Stimulated activated CD8-positive, alpha-beta memory T cell treated with anti-CD3 and anti-CD28 coated beads, Interleukin-7, amount 100 ng/mL, for 4 hours (primary cell): ENCODE measurements at regions not wholly inside any gene's neighbourhood (a gene's known extent, or its start where the extent isn't known, plus 50 kb on each side); places are given as distances from the start of the nearest gene placed in this dataset.

Experiments
- DNase-seq, 2 donors: peaks; one replicate each; pipeline ENCODE4 v3.0.0-alpha.2; 2020; ENCODE audit warnings: low read depth in 2 of 2

DNA sequence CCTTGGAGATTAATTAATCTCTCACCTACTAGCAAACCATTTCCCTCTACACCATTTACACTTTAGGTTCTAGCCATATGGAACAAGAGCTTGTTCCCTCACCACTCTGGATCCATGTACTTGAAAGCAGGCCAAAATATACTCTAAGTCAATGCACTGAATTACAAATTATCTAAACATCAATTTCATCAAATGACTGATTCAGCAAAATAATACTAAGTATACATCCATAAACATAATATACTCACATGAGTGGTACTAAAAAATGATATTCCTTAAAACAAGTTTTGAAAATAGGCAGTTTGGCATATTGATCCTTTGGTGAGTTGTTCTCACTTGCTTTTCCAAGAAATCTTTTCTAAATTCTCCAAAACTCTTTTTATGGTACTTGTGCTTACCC is 459.7 kb upstream of the ZNF385D start:
- DNase-seq: no peak

GRCh38 chr3:22216601-22217000 is 465.6 kb upstream of the ZNF385D start:
- DNase-seq: no peak

DNA sequence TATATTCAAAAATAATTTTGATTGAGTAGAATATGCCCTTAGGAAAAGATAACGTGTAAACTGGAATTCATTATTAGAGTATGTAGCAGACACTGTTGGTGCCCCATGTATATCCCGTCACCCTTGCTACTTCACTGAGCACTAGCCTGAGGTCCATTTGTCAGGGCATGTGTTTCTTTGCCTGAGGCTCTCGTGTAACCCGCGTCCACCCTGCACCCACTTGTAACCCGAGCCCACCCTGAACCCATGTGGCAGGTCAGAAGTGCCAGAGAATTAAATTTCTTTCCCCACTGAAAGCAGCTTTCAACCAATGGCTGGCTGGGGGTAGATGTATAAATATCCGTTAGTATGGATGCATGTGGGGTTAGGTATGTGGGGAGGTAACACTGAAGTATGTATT is 474.2 kb upstream of the ZNF385D start:
- no peak for DNase-seq

DNA sequence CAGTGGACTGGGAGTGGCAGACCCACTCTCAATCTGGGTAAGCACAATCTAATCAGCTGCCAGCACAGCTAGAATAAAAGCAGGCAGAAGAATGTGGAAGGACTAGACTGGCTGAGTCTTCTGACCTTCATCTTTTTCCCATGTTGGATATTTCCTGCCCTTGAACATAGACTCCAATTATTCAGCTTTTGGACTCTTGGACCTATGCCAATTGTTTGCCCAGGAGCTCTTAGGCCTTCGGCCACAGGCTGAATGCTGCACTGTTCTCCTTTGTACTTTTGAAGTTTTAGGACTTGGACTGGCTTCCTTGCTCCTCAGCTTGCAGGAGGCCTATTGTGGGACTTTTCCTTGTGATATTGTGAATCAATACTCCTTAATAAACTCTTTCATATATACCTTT is 477.7 kb upstream of the ZNF385D start:
- DNase-seq: no peak

DNA sequence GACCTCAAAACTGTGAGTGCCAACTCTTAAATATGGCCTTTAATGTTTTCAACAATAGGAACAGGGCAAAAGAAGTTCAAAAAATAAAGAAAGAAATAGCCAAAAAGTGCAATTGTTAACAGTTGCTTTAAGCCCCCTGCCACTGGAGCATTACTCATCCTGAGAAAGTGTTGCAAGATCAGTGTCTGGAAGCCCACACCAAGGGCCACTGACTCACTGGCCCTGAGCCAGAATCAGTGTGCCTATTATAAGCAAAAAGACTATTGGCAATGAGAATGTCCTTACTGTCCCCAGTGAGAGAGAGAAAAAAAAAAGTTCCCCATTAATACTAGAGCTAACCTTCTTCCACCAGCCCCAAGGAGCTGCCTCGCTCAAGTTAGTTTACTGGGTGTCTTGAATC is 480.1 kb upstream of the ZNF385D start:
- DNase-seq: no peak

GRCh38 chr3:22236490-22237270 is 485.7 kb upstream of the ZNF385D start:
- DNase-seq: no peak

GRCh38 chr3:22239011-22239410 is 488.0 kb upstream of the ZNF385D start:
- DNase-seq: no peak

DNA sequence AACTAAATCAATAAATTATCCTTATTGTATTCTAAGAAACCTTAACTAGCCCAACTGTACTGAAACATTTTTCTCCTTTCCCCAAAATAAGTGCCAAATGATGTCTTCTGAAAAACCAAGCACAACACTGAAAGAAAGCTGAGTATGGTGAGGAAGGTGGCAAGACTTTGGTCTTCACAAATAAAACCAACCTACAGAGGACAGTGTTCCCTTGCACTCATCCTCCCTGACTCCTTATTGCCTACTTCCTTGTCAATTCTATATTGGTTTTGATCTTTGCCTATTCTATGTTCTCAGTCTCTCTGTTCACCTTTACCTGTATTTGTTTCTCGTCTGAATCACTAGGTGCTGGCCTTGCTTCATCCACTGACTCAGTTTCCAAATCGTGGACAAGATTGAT is 490.1 kb upstream of the ZNF385D start:
- no peak for DNase-seq

DNA sequence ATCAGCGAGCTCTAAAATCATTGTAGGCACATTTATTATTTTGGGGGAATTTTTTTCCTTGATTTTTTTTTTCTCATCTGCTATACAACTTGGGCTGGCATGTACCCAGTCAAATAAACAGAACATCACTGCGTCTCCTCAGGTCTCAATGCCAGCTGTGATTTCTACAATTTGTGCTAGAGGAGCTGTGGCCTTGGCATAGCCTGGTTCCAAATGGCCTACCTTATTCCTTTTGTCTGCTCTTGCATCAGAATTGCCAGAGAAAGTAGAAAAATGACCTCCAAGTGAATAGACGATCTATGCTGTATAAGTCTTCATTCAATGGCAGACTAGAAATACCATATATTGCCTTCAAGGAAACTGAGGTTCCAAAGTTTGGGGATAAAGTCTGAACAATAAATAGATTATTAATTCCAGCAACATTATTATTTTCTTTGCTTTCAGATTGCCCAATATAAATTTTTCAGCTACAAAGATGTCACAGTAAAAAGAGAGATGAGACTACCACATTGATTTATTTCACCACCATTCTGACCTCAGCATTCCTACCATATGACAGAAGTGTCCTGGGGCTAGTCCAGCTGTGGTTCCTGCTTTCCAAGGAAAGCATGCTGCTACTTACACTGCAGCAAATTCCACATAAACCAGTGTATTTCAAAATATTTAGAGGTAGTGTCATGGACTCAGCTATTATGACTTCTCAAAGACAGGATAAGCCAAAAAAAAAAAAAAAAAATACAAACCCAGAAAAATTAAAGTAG is 493.9 kb upstream of the ZNF385D start:
- DNase-seq: no peak

DNA sequence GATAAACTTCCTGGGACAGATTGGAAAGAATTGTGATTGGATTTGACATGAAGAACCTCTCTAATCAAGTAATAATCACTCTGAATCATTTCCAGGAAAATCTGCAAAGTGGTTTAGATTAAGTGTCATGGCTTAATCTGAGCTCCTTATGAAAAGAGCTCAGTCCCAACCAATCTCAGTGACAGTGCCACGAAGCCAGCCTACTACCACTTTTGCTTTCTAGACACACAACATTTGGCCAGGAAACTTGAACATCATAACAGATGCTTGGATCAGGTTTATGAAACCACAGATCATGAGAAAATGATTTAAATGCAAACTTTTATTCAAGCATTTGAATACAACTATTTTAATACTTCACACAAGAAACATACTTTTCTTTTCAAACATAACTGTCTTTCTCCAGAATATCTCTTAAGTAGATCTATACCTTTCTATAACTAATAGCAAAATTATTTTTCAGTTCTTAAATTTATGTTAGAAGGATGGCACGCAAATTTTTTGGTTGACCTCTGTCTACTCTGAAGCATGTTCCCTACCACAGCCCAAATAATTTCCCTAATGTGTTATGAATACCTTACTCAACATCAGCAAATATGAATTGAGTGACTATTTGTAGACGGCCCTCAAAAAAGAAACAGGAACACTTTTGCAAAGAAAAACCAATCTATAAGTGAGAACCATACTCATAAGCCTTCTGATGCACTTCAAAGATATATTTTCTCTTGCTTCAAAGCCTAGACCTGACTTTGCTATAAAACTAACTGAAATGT is 495.0 kb upstream of the ZNF385D start:
- DNase-seq: no peak

DNA sequence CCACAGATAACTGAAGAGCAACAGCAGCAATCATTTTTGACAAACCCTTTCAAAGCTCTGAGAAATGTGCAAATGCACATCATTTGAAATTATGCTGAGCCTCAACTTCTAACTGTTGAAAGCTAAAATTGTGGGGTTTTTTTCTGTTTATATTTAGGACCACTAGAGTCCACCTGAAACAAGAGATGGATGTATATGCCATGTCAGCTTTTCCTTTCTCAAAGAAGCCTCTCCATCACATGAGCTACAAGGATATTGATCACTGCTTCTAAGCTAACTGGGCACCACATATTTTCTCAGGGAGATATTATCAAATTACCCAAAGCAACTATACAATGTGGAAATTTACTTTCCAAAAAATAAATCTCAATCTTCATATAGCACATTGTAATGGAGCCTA is 498.6 kb upstream of the ZNF385D start:
- DNase-seq: no peak

DNA sequence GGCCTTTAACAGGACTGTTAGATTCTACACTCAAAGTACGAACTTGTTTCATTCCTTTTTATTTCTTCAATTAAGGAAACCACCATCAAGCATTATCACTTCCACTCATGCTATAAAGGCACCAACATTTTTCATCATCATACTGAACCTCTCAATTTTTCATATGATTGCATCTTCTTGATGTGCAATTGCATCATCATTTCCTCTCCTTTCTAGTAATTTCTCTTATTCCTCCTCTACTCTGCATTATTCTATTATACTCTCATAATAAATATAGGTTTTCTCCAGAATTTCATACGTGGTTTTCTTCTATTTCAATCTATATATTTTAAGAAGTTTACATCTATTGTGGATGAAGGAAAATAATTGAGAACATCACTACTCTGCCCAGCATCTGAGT is 506.2 kb upstream of the ZNF385D start:
- DNase-seq: no peak

DNA sequence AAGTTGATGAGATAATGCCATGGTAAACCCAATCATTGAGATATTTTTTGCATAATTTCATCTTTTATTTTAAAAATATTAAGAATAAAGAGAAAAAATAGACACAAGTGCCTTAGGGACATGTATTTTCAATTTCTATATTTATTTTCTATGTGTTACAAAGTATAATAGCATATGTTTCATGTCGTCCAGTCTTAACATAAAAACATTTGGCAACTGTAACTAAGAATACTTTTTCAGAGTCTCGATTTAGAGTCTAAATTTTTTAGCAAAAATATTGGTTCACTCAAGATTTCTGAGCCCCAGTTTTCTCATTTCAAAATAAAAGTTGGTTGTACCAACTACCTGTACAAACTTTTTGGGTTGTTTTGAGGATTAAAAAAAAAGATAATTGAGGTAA is 511.4 kb upstream of the ZNF385D start:
- no peak for DNase-seq

DNA sequence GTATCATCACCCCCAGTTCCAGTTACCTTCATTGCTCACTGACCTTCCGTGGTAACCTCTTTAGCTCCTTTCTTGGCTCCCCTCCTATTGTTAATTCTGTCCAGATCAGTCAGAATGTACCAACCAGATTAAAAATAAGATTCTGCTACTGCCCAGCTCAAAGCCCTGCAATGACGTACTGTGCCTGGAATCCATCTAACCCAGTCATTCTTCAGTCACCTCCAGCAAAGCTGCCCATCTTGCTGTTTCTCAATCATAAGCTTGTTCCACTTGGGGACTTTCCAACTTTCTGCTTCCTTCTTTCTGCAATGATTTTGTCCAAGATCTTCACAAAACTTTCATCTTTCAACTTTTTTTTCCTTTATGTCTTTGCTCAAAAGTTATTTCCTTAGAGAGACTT is 512.0 kb upstream of the ZNF385D start:
- no peak for DNase-seq

DNA sequence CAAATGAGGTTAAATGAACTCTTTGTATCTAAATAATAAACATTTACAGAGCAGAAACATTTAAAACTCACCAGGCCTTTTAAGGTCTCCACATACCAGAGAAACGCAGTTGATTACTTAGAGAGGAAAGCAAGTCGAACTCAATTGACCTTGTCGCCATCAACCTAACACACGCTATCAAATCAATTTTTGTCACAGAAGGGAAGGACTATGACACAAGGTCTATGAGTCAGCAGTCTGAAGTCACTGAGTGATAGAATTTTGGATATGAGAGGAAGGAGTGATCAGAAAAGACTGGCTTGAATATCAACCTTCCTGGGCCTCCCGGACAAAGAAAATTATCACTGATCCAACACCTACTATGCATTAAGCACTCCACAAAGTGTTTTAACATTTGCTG is 514.4 kb upstream of the ZNF385D start:
- DNase-seq: no peak

DNA sequence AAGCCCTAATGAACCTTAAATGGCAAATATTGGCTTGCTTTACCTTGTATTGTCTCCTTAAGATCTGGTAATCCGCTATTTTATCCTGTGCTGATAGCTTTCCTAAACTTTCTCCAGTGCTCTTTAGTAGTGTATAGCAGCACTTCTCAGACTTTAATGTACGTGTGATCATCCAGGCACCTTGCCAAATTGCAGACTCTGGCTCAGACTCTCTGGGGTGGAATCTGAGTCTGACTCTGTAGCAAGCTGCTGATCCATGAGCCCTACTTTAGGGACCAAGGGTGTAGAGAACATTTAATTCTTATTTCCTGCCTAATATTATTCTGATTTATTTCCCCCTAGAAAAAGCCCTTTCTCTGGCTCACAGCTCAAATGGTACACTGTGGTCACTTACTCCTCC is 518.8 kb upstream of the ZNF385D start:
- DNase-seq: no peak

- no peak for DNase-seq
Measured at GRCh38 chr3:22276351-22276750, 525.3 kb upstream of the ZNF385D start.

- no peak for DNase-seq
Measured at GRCh38 chr3:22284559-22284958, 533.5 kb upstream of the ZNF385D start.

DNA sequence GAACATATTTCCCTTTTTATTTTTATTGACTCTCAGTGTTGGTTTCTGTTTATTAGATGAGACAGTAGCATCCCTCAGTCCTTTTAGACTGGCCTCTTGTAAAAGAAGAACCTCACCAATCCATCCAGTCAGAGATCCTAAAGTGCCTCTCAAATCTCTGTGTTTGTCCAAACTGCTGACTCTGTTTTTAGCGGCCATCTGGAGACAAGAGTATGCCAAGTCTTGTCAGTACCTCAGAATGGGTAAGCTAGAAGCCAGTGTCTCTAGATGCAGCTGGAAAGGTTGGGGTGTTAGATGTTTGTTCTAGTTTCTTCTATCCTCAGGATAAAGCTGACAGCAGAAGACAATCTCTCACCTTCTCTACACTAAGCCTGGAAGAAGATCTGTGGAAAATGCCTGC is 537.7 kb upstream of the ZNF385D start:
- no peak for DNase-seq

DNA sequence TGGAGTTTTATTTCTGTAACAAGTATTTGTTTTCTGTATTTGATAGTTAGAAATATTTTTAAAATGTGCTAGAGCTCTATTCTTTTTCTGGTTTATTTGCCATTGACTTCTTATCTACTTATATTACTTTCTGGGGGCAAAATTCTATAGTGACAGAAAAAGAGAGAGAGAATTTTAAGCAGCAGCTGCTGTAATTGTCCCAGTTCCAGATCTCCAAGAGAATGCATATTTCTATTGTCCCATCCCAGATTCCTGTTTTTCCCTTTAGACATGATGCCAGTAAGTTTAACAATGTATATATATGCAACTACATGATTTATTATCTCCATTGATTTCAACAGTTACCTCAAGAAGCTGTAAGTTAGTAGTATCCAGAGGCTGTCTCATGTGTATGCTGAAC is 541.7 kb upstream of the ZNF385D start:
- DNase-seq: no peak

DNA sequence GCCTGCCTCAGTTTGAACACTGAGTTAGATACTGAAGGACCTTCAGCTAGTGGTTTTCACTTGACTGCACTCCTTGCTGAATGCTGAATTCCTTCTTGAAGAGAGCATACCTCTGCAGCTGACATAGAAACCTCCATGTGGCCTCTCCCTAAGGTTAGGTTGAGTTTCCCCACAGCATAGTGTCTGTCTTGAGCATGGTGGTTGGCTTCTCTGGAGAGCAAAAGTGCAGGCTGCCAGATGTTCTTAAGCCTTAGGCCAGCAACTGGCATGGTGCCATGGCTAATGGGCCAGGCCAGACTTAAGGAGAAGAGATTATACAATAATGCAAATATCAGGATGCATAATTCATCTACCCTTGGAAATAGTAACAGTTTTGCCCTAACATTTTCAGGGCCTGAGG is 545.6 kb upstream of the ZNF385D start:
- no peak for DNase-seq

GRCh38 chr3:22297436-22297835 is 546.4 kb upstream of the ZNF385D start:
- DNase-seq: no peak

GRCh38 chr3:22306454-22306853 is 555.4 kb upstream of the ZNF385D start:
- no peak for DNase-seq
